Right lung (tissue), 2 donors: ENCODE measurements at regions not wholly inside any gene's neighbourhood (a gene's known extent, or its start where the extent isn't known, plus 50 kb on each side); places are given as distances from the start of the nearest gene placed in this dataset.

Source experiments
- DNase-seq, 2 donors: peaks; one replicate each; pipeline ENCODE4 v3.0.0-alpha.2; 2013

DNA sequence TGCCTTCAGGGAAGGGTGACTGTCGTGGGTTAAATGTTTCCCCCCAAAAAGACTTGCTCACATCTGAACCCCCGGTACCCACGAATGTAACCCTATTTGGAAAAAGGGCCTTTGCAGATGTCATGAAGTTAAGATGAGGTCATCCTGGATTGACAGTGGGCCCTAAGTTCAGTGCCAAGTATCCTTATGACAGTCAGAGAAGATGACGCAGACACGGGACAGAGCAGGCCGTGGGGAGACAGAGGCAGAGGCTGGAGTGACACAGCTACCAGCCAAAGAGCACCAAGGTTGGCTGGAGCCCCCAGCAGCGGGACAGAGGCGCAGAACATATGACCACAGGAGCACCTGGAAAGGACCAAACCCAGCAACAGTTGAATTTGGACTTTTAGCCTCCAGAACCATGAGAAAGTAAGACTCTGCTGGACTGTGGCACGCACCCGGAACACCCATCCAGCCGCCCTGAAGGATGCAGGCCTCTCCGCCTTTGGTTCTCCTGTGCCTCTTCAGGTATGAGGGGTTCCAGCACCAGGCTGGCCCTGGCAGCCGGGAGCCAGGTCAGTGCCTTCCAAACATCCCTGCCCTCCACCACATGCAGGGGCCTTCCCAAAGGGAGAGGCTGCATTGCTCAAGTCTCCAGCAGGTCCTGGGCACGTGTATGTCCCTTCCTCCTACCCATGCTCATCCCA is 104.0 kb downstream of the FOXL1 start:
- no peak for DNase-seq

- no peak for DNase-seq
These were observed 105.3 kb downstream of the FOXL1 start for GRCh38 chr16:86683441-86684194.

GRCh38 chr16:86685076-86685475 is 106.7 kb downstream of the FOXL1 start:
- no peak for DNase-seq

- DNase-seq: no peak
These were observed 112.6 kb downstream of the FOXL1 start for GRCh38 chr16:86690970-86691369.

- DNase-seq: no peak
These were observed 114.1 kb downstream of the FOXL1 start for GRCh38 chr16:86692426-86692825.

DNA sequence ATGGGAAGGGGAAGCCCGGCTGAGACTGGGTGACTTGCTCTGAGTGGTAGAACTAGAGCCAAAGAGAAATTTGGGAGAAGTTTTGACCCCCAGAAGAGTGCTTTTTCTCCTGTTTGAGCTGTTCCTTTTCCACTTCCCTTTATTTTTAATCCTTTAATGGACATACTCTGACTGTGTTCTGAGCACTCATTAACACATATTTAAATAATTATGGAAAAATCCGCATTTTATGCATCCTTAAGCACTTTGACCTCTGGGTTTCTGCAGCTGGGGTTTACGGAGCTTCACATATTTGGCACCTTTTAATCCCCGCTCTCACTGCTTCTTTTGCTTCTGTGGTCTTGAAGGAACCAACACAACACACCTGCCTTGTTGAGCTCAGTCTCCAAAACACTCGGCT is 114.7 kb downstream of the FOXL1 start:
- DNase-seq: no peak

- peak in 1 of 2 donors; percentile 29 for DNase-seq
These were observed 119.4 kb downstream of the FOXL1 start for GRCh38 chr16:86697715-86698114.

GRCh38 chr16:86700046-86700945 is 121.9 kb downstream of the FOXL1 start:
- DNase-seq: no peak

GRCh38 chr16:86701286-86701975 is 123.1 kb downstream of the FOXL1 start:
- DNase-seq: no peak

DNA sequence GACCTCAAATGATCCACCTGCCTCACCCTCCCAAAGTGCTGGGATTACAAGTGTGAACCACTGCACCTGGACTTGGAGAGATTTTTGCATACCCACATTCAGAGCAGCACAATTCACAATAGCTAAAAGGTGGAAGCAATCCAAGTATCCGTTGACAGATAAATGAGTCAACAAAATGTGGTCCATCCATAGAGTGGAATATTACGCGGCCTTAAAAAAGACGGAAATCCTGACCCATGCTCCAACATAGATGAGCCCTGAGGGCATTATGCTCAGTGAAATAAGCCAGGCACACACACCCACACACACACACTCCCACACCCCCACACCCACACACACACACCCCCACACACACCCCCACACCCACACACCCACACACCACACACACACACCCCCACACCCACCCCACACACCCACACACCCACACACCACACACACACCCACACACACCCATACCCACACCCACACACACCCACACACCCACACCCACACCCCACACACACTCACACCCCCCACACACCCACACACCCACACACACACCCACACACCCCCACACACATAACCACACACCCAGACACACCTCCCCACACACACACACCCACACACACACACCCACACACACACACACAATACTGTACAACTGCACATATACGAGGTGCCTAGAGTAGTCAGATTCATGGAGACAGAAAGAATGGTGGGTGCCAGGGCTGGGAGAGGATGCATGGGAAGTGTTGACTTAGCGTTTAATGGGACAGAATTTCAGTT is 124.7 kb downstream of the FOXL1 start:
- no peak for DNase-seq

GRCh38 chr16:86704516-86704915 is 126.2 kb downstream of the FOXL1 start:
- DNase-seq: no peak

DNA sequence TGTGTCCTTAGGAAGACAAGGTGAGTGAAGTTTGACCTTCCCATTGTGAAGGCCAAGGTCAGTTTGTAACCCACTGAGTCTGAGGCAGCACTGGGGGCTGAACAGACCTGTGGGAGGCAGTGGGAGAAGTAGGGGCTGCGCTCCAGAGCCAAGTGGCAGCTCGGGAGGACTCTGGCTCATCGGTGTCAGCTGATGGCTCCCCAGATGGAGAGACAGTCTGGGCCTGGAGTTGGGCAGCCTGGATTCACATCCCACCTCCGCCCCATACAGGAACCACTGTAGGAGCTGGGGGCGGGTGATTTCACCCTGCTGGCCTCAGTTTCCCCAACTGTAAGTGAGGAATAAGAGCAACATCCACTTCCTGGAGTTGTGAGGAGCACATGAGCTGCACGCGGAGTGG is 128.4 kb downstream of the FOXL1 start:
- DNase-seq: no peak

DNA sequence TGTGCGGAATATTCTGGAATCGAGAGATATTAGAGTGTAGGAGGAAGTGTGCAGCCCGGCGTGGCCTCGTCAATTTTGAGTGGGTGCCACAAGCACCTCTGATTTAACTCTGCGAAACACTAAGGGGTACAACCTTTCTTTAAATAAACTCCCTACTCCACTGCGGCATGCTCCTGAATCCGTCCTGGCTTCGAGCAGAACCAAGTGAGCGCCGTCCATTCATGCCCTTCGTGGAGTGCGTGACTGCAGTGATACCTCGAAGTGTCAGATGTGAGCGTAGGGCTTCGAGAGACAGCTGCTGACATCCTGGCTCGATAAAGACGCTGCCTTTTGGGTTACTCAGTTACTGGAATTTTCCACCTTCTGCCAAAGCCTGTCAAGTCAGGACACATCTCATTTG is 128.8 kb downstream of the FOXL1 start:
- no peak for DNase-seq

GRCh38 chr16:86707581-86707980 is 129.2 kb downstream of the FOXL1 start:
- no peak for DNase-seq

DNA sequence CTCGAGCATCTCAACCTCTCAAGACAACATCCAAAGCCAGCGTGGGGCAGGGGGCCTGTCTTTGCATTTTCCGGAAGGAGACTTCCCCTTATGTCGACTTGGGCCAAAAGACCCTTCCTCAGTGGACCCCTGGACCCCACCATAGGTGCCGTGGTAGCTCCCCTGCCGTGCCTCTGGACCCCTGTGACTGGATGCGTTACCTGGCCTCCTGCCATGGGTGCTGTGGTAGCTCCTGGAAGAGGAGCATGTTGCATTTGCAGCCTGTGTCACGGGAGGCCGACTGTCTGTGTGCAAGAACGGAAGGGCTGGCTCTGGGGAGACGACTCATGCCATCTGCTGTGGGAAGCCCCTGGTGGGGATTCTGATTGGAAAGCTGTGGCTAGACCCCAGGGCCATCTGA is 130.1 kb downstream of the FOXL1 start:
- no peak for DNase-seq

DNA sequence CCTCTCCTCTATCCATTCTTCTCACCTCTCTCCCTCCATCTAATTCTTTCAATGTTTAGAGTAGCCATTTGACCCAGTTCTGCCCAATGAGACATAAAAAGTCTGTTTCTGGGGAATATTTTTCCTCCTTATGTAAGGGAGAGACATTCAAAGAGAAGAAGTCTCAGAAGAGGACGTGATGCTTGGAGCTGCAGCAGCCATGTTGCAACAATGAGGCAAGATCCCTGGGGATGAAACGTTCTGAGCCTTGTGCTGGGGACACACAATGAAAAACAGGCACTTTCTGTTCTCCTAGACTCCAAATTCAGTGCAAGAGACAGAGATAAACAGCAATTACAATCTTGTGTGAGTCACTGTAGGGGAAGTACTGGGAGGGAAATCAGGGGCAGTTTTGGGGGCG is 130.8 kb downstream of the FOXL1 start:
- DNase-seq: no peak

DNA sequence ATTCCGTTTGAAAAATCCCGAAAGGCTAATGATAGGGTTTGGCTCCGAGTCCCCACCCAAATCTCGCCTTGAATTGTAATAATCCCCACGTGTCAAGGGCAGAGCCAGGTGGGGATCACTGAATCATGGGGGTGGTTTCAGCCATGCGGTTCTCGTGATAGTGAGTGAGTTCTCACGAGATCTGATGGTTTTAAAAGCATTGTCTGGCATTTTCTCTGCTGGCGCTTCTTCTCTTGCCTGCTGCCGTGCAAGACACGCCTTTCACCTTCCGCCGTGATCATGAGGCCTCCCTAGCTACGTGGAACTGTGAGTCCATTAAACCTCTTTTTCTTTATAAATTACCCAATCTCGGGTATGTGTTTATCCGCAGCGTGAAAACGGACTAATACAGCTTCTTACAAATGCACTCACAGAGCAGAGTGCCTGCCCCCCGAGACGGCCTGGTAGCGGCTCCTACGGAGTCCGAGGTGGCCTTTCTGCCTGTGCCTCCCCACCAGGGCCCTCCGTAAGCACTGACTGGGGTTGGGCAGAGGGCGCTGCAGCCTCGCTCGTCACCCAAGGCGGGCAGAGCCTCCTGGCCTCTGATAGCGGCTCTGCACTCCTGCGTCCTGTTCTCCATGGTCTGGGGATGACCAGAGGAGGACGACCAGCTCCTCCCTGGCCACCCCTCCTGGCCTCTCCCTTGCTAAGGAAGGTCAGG is 131.7 kb downstream of the FOXL1 start:
- DNase-seq: no peak

GRCh38 chr16:86710602-86710950 is 132.2 kb downstream of the FOXL1 start:
- no peak for DNase-seq

DNA sequence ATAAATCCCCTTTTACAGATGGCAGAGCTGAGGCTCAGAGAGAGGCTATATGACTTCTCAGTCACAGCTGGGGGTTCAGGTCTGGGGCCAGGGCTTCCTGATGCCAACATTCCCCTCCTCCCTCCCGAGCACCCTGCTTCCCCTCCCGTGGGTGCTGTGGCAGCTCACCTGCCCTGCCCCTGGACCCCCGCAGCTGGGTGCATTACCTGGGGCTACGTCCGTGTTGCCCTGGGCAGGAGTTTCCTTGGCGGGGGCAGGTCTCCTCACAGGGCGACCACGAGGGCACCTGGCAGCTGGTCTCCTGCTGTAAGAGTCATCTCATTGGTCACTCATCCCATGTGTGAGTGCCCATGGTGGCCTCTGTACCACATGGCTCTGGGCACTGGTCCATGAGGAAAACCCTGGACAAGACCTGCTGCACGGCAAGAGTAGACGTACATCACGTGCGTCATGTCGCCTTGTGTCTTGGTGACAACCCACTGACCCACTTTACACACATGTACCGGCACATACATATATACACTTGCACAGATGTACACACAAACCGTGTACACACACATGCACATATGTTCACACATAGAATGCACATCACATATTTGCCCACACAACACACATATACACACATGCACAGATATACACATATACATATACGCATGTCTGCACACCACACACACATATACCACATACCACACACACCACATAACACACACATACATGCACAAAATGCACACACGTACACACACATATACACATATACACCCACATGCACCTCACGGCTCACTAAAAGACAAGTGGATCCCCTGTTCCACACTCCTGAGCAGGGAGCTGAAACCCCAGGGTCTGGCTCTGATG is 134.0 kb downstream of the FOXL1 start:
- no peak for DNase-seq
